HEK293 (cell line): ENCODE measurements at regions not wholly inside any gene's neighbourhood (a gene's known extent, or its start where the extent isn't known, plus 50 kb on each side); places are given as distances from the start of the nearest gene placed in this dataset.

Experiments
- CTCF ChIA-PET: fragments of 350-600 bp; formaldehyde crosslinking; extraction: SDS; loops from one replicate; lab custom pipeline; 2021; ENCODE audit warnings: antibody characterized with exemption; lab: Yijun Ruan, JAX
- POLR2A ChIA-PET: fragments of 300-600 bp; formaldehyde crosslinking; extraction: SDS; loops from one replicate; lab custom pipeline; 2020; ENCODE audit warnings: antibody characterized with exemption, inconsistent platforms; lab: Yijun Ruan, JAX
- H3K27ac ChIP-seq: fragments of 200-500 bp; sonication (Bioruptor generic); 2 replicates; pipeline ENCODE4 v1.5.1; 2014; ENCODE audit warnings: low read depth, low read length, control low read depth, inconsistent platforms; ENCODE audit errors: extremely low read depth
- H3K36me3 ChIP-seq, 2 experiments: fragments of 200-500 bp in 1 of 2; sonication (Bioruptor generic) in 1 of 2; 1 replicate in 1 of 2; 2 replicates in 1 of 2; pipeline ENCODE4 v1.5.1; 2014 to 2017; ENCODE audit warnings: inconsistent platforms in 2 of 2, low read length in 2 of 2; ENCODE audit not compliant: control insufficient read depth in 2 of 2, insufficient read depth in 1 of 2
- H3K4me1 ChIP-seq: fragments of 200-500 bp; sonication (Bioruptor generic); 2 replicates; pipeline ENCODE4 v1.5.1; 2014; ENCODE audit warnings: mild to moderate bottlenecking, low read length, inconsistent platforms; ENCODE audit not compliant: control insufficient read depth, insufficient read depth
- H3K4me3 ChIP-seq: 2 replicates; pipeline ENCODE4 v1.5.1; 2011; ENCODE audit warnings: low read depth, mild to moderate bottlenecking, control low read depth, low read length, moderate library complexity
- H3K9me3 ChIP-seq: fragments of 200-500 bp; sonication (Bioruptor generic); 2 replicates; pipeline ENCODE4 v1.5.1; 2014; ENCODE audit warnings: low read depth, low read length, inconsistent platforms; ENCODE audit not compliant: control insufficient read depth, insufficient read depth
- GLIS1 ChIP-seq: fragments of 450-650 bp; formaldehyde crosslinking; IDR thresholded peaks from 2 replicates; pipeline ENCODE4 v1.5.1; 2016; ENCODE audit warnings: missing biosample characterization, missing genetic modification characterization
- IKZF3 ChIP-seq: fragments of 450-650 bp; IDR thresholded peaks from 2 replicates; pipeline ENCODE4 v1.5.0; 2018; ENCODE audit warnings: missing biosample characterization, mild to moderate bottlenecking, missing genetic modification characterization, moderate library complexity
- PRDM10 ChIP-seq: fragments of 450-650 bp; formaldehyde crosslinking; IDR thresholded peaks from 2 replicates; pipeline ENCODE4 v1.5.1; 2016; ENCODE audit warnings: missing biosample characterization, missing genetic modification characterization
- RBAK ChIP-seq: fragments of 450-650 bp; formaldehyde crosslinking; IDR thresholded peaks from 2 replicates; pipeline ENCODE4 v1.5.1; 2016; ENCODE audit warnings: missing biosample characterization, missing genetic modification characterization
- SCRT1 ChIP-seq: fragments of 450-650 bp; formaldehyde crosslinking; IDR thresholded peaks from 2 replicates; pipeline ENCODE4 v1.5.1; 2016; ENCODE audit warnings: missing biosample characterization, missing genetic modification characterization, borderline replicate concordance
- ZBTB26 ChIP-seq: fragments of 450-650 bp; formaldehyde crosslinking; optimal IDR thresholded peaks from 2 replicates; pipeline ENCODE3; 2016; ENCODE audit warnings: missing biosample characterization, mild to moderate bottlenecking, missing genetic modification characterization
- ZNF112 ChIP-seq: fragments of 450-650 bp; formaldehyde crosslinking; IDR thresholded peaks from 2 replicates; pipeline ENCODE4 v1.5.0; 2017; ENCODE audit warnings: missing biosample characterization, missing genetic modification characterization
- ZNF155 ChIP-seq: fragments of 450-650 bp; formaldehyde crosslinking; IDR thresholded peaks from 2 replicates; pipeline ENCODE4 v1.5.1; 2016; ENCODE audit warnings: missing biosample characterization, missing genetic modification characterization
- ZNF202 ChIP-seq: fragments of 450-650 bp; formaldehyde crosslinking; IDR thresholded peaks from 2 replicates; pipeline ENCODE4 v1.5.1; 2016; ENCODE audit warnings: missing biosample characterization, missing genetic modification characterization, borderline replicate concordance
- ZNF214 ChIP-seq: fragments of 450-650 bp; formaldehyde crosslinking; IDR thresholded peaks from 2 replicates; pipeline ENCODE4 v1.5.1; 2017; ENCODE audit warnings: missing biosample characterization, mild to moderate bottlenecking, missing genetic modification characterization, borderline replicate concordance
- ZNF266 ChIP-seq: fragments of 450-650 bp; formaldehyde crosslinking; IDR thresholded peaks from 2 replicates; pipeline ENCODE4 v1.5.1; 2016; ENCODE audit warnings: missing biosample characterization, missing genetic modification characterization, low read depth
- ZNF292 ChIP-seq: fragments of 450-650 bp; formaldehyde crosslinking; IDR thresholded peaks from 2 replicates; pipeline ENCODE4 v1.5.1; 2016; ENCODE audit warnings: low read depth, missing biosample characterization, missing genetic modification characterization, borderline replicate concordance
- ZNF311 ChIP-seq: fragments of 450-650 bp; formaldehyde crosslinking; IDR thresholded peaks from 2 replicates; pipeline ENCODE4 v1.5.1; 2017; ENCODE audit warnings: missing biosample characterization, missing genetic modification characterization, borderline replicate concordance
- ZNF391 ChIP-seq: fragments of 450-650 bp; formaldehyde crosslinking; IDR thresholded peaks from 2 replicates; pipeline ENCODE4 v1.5.1; 2016; ENCODE audit warnings: low read depth, missing biosample characterization, missing genetic modification characterization, borderline replicate concordance
- ZNF426 ChIP-seq: fragments of 450-650 bp; formaldehyde crosslinking; IDR thresholded peaks from 2 replicates; pipeline ENCODE4 v1.5.1; 2017; ENCODE audit warnings: missing biosample characterization, missing genetic modification characterization, mild to moderate bottlenecking, inconsistent platforms, moderate library complexity
- ZNF558 ChIP-seq: fragments of 450-650 bp; formaldehyde crosslinking; IDR thresholded peaks from 2 replicates; pipeline ENCODE4 v1.5.1; 2016; ENCODE audit warnings: missing biosample characterization, missing genetic modification characterization
- ZNF561 ChIP-seq: fragments of 450-650 bp; IDR thresholded peaks from 2 replicates; pipeline ENCODE4 v1.5.1; 2018; ENCODE audit warnings: missing biosample characterization, missing genetic modification characterization, borderline replicate concordance
- ZNF580 ChIP-seq: fragments of 450-650 bp; formaldehyde crosslinking; IDR thresholded peaks from 2 replicates; pipeline ENCODE4 v1.5.1; 2016; ENCODE audit warnings: missing biosample characterization, missing genetic modification characterization
- ZNF596 ChIP-seq: fragments of 450-650 bp; IDR thresholded peaks from 2 replicates; pipeline ENCODE4 v1.5.0; 2018; ENCODE audit warnings: missing biosample characterization, mild to moderate bottlenecking, missing genetic modification characterization, moderate library complexity
- ZNF623 ChIP-seq: fragments of 450-650 bp; formaldehyde crosslinking; IDR thresholded peaks from 2 replicates; pipeline ENCODE4 v1.5.1; 2016; ENCODE audit warnings: missing biosample characterization, missing genetic modification characterization
- ZNF670 ChIP-seq: fragments of 450-650 bp; formaldehyde crosslinking; IDR thresholded peaks from 2 replicates; pipeline ENCODE4 v1.5.1; 2016; ENCODE audit warnings: missing biosample characterization, missing genetic modification characterization, low read depth
- ZNF701 ChIP-seq: fragments of 450-650 bp; formaldehyde crosslinking; IDR thresholded peaks from 2 replicates; pipeline ENCODE4 v1.5.1; 2016; ENCODE audit warnings: missing biosample characterization, missing genetic modification characterization
- TF ChIP-seq, protein P1 (sequence below): fragments of 450-650 bp; formaldehyde crosslinking; IDR thresholded peaks from 2 replicates; pipeline ENCODE4 v1.5.1; 2016; ENCODE audit warnings: missing biosample characterization, missing genetic modification characterization, borderline replicate concordance
- TF ChIP-seq, protein P2 (sequence below): sonication (generic); formaldehyde crosslinking; IDR thresholded peaks from 2 replicates; pipeline ENCODE4 v1.8.1; 2022; ENCODE audit warnings: mild to moderate bottlenecking, moderate library complexity, missing genetic modification reagents
- TF ChIP-seq, protein P3 (sequence below): fragments of 450-650 bp; formaldehyde crosslinking; IDR thresholded peaks from 2 replicates; pipeline ENCODE4 v1.5.1; 2016; ENCODE audit warnings: missing biosample characterization, missing genetic modification characterization, borderline replicate concordance

DNA sequence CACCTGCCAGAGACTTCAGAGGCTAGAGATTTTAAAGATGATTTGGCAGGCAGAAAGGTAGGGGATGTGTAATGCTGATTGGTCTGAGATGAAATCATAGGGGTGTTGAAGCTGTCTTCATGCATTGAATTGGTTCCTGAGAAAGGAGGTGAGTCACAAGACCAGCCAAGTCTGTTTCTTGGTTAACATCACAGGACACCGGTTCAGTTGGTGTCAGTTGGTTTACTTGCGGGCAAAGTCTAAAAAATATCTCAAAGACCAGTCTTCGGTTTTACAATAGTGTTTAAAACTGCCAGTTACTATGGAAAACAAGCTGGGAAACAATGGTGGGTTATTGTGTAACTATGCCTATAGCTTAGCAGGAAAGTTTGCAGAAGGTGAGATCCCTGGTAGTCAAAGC lies 305.9 kb downstream of the BARHL2 start:
- H3K36me3 ChIP-seq: no peaks in the 10 kb centered on the region
- H3K9me3 ChIP-seq: no peaks in the 10 kb centered on the region
- no peaks in the 10 kb centered on the region for H3K4me1 ChIP-seq
- no peak overlapping the region for H3K4me3 ChIP-seq
- no peak overlapping the region for H3K27ac ChIP-seq
- CTCF ChIA-PET: no interaction called here
- TF ChIP-seq ZBTB26 (no peak), ZNF596 (tag by site-specific recombination) (no peak), ZNF155 (tag by site-specific recombination) (no peak), ZNF214 (tag by site-specific recombination) (no peak), IKZF3 (tag by site-specific recombination) (no peak), ZNF391 (tag by site-specific recombination) (no peak), ZNF426 (tag by site-specific recombination) (no peak), ZNF561 (no peak)
- TF ChIP-seq, all 188 proteins: peak for 0
- POLR2A ChIA-PET: no interaction called here

GRCh38 chr1:90407737-90408136 lies 309.4 kb downstream of the BARHL2 start:
- H3K27ac ChIP-seq: no peak overlapping the region
- H3K4me1 ChIP-seq: no peaks in the 10 kb centered on the region
- no peaks in the 10 kb centered on the region for H3K36me3 ChIP-seq
- ChIA-PET CTCF (no interaction called here), POLR2A (no interaction called here)
- no peaks in the 10 kb centered on the region for H3K9me3 ChIP-seq
- no peak overlapping the region for H3K4me3 ChIP-seq
- TF ChIP-seq GLIS1 (tag by site-specific recombination): no peak
- TF ChIP-seq, protein P1, sequence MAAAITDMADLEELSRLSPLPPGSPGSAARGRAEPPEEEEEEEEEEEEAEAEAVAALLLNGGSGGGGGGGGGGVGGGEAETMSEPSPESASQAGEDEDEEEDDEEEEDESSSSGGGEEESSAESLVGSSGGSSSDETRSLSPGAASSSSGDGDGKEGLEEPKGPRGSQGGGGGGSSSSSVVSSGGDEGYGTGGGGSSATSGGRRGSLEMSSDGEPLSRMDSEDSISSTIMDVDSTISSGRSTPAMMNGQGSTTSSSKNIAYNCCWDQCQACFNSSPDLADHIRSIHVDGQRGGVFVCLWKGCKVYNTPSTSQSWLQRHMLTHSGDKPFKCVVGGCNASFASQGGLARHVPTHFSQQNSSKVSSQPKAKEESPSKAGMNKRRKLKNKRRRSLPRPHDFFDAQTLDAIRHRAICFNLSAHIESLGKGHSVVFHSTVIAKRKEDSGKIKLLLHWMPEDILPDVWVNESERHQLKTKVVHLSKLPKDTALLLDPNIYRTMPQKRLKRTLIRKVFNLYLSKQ (tag by site-specific recombination): no peak
- TF ChIP-seq ZNF623 (tag by site-specific recombination): no peak
- no peak for TF ChIP-seq ZNF670 (tag by site-specific recombination)
- no peak for TF ChIP-seq ZNF701 (tag by site-specific recombination)
- TF ChIP-seq ZNF558: no peak
- no peak for TF ChIP-seq ZNF580 (tag by site-specific recombination)
- TF ChIP-seq RBAK (tag by site-specific recombination): no peak
- TF ChIP-seq ZNF202 (tag by site-specific recombination): no peak
- no peak for TF ChIP-seq SCRT1 (tag by site-specific recombination)
- no peak for TF ChIP-seq PRDM10 (tag by site-specific recombination)
- TF ChIP-seq, protein P2, sequence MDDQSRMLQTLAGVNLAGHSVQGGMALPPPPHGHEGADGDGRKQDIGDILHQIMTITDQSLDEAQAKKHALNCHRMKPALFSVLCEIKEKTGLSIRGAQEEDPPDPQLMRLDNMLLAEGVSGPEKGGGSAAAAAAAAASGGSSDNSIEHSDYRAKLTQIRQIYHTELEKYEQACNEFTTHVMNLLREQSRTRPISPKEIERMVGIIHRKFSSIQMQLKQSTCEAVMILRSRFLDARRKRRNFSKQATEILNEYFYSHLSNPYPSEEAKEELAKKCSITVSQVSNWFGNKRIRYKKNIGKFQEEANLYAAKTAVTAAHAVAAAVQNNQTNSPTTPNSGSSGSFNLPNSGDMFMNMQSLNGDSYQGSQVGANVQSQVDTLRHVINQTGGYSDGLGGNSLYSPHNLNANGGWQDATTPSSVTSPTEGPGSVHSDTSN: no peak
- no peak for TF ChIP-seq ZNF311 (tag by site-specific recombination)
- no peak for TF ChIP-seq ZNF292
- no peak for TF ChIP-seq ZNF266
- TF ChIP-seq ZNF112: no peak
- TF ChIP-seq, protein P3, sequence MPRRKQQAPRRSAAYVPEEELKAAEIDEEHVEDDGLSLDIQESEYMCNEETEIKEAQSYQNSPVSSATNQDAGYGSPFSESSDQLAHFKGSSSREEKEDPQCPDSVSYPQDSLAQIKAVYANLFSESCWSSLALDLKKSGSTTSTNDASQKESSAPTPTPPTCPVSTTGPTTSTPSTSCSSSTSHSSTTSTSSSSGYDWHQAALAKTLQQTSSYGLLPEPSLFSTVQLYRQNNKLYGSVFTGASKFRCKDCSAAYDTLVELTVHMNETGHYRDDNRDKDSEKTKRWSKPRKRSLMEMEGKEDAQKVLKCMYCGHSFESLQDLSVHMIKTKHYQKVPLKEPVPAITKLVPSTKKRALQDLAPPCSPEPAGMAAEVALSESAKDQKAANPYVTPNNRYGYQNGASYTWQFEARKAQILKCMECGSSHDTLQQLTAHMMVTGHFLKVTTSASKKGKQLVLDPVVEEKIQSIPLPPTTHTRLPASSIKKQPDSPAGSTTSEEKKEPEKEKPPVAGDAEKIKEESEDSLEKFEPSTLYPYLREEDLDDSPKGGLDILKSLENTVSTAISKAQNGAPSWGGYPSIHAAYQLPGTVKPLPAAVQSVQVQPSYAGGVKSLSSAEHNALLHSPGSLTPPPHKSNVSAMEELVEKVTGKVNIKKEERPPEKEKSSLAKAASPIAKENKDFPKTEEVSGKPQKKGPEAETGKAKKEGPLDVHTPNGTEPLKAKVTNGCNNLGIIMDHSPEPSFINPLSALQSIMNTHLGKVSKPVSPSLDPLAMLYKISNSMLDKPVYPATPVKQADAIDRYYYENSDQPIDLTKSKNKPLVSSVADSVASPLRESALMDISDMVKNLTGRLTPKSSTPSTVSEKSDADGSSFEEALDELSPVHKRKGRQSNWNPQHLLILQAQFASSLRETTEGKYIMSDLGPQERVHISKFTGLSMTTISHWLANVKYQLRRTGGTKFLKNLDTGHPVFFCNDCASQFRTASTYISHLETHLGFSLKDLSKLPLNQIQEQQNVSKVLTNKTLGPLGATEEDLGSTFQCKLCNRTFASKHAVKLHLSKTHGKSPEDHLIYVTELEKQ: no peak
